HCT116 (cell line): ENCODE measurements at regions not wholly inside any gene's neighbourhood (a gene's known extent, or its start where the extent isn't known, plus 50 kb on each side); places are given as distances from the start of the nearest gene placed in this dataset.

Experiments used
- ATF3 ChIP-seq: IDR thresholded peaks from 2 replicates; pipeline ENCODE4 v1.6.1; 2012
- CEBPB ChIP-seq: IDR thresholded peaks from 2 replicates; pipeline ENCODE4 v1.6.1; 2012; ENCODE audit warnings: low read depth
- CTCF ChIP-seq, 3 experiments: fragments of 200-600 bp in 1 of 3; sonication (generic) in 1 of 3; IDR thresholded peaks in 2 of 3; conservative IDR thresholded peaks in 1 of 3; 2 replicates each; pipeline ENCODE4 v1.5.1; 2012 to 2017; ENCODE audit warnings: low read depth in 2 of 3, low read length in 2 of 3, antibody characterized with exemption in 1 of 3, borderline replicate concordance in 1 of 3, control low read depth in 1 of 3, mild to moderate bottlenecking in 1 of 3, mixed read lengths in 1 of 3, mixed run types in 1 of 3, moderate library complexity in 1 of 3; ENCODE audit not compliant: insufficient read depth in 1 of 3
- EZH2 ChIP-seq: fragments of 200-600 bp; sonication (generic); IDR thresholded peaks from 2 replicates; pipeline ENCODE4 v1.6.1; 2017; ENCODE audit warnings: antibody characterized with exemption, mixed run types
- MAX ChIP-seq: IDR thresholded peaks from 2 replicates; pipeline ENCODE4 v1.6.1; 2012
- POLR2A ChIP-seq: IDR thresholded peaks from 2 replicates; pipeline ENCODE4 v1.7.0; 2011; ENCODE audit warnings: borderline replicate concordance; ENCODE audit not compliant: insufficient read depth, insufficient read length; ENCODE audit errors: extremely low read depth
- POLR2AphosphoS5 ChIP-seq: IDR thresholded peaks from 2 replicates; pipeline ENCODE4 v1.6.1; 2011; ENCODE audit warnings: mild to moderate bottlenecking, low read depth, low read length, moderate library complexity
- SP1 ChIP-seq: IDR thresholded peaks from 2 replicates; pipeline ENCODE4 v1.6.1; 2012; ENCODE audit warnings: low read depth
- SRF ChIP-seq: IDR thresholded peaks from 2 replicates; pipeline ENCODE4 v1.6.1; 2012; ENCODE audit warnings: low read depth
- YY1 ChIP-seq: IDR thresholded peaks from 2 replicates; pipeline ENCODE4 v1.6.1; 2011; ENCODE audit warnings: low read length, low read depth, moderate library complexity, mild to moderate bottlenecking; ENCODE audit not compliant: insufficient replicate concordance; ENCODE audit errors: extremely low read depth
- ZNF274 ChIP-seq: fragments of 200-500 bp; sonication (Bioruptor generic); IDR thresholded peaks from 2 replicates; pipeline ENCODE4 v1.6.1; 2014; ENCODE audit warnings: mild to moderate bottlenecking, low read depth, low read length, inconsistent platforms
- TF ChIP-seq, protein P1 (sequence below): IDR thresholded peaks from 2 replicates; pipeline ENCODE4 v1.6.1; 2011; ENCODE audit warnings: mild to moderate bottlenecking, low read length, moderate library complexity; ENCODE audit not compliant: insufficient replicate concordance; ENCODE audit errors: extremely low read depth

GRCh38 chr10:2020836-2021235 lies 283.5 kb upstream of the ADARB2 start:
- TF ChIP-seq SP1 (no peak), CTCF (IDR thresholded peaks at IDR 0.05 in 2 of 3, conservative IDR thresholded peaks at IDR 0.05 in 1 of 3; ENCODE audit: borderline replicate concordance in 1 of 3, insufficient read depth in 1 of 3, low read depth in 2 of 3, low read length in 2 of 3) (no peak), ZNF274 (no peak), MAX (no peak), CEBPB (no peak), POLR2AphosphoS5 (no peak), EZH2 (no peak), POLR2A (no peak), ATF3 (no peak), SRF (no peak), YY1 (no peak)
- TF ChIP-seq, protein P1, sequence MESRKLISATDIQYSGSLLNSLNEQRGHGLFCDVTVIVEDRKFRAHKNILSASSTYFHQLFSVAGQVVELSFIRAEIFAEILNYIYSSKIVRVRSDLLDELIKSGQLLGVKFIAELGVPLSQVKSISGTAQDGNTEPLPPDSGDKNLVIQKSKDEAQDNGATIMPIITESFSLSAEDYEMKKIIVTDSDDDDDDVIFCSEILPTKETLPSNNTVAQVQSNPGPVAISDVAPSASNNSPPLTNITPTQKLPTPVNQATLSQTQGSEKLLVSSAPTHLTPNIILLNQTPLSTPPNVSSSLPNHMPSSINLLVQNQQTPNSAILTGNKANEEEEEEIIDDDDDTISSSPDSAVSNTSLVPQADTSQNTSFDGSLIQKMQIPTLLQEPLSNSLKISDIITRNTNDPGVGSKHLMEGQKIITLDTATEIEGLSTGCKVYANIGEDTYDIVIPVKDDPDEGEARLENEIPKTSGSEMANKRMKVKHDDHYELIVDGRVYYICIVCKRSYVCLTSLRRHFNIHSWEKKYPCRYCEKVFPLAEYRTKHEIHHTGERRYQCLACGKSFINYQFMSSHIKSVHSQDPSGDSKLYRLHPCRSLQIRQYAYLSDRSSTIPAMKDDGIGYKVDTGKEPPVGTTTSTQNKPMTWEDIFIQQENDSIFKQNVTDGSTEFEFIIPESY, result no peak
